Heart left ventricle (tissue), 13 donors: ENCODE measurements at regions not wholly inside any gene's neighbourhood (a gene's known extent, or its start where the extent isn't known, plus 50 kb on each side); places are given as distances from the start of the nearest gene placed in this dataset.

Source experiments
- CTCF ChIP-seq, 12 donors: fragments of 200-600 bp; sonication (generic) in 4 of 12; IDR thresholded peaks; one replicate each; pipeline versions ENCODE4 v1.5.0 to v1.8.0; 2018 to 2022; ENCODE audit warnings: antibody characterized with exemption in 12 of 12, mild to moderate bottlenecking in 5 of 12
- POLR2A ChIP-seq, 2 donors: fragments of 450-650 bp; IDR thresholded peaks; one replicate each; pipeline ENCODE4 v1.6.1; 2017; ENCODE audit warnings: antibody characterized with exemption in 2 of 2, mild to moderate bottlenecking in 2 of 2, moderate library complexity in 2 of 2
- donor health status: ischemic (EF 13 %, LVEDD 7.1; RV severe dilation, severe dysfunction).
- donor health status: DM: no; HTN: yes; CAD: no.
- donor health status: DM: no; HTN: no; CAD: no.
- donor health status: ischemic (EF 25% LVEDD 6.9; RV normal size, moderate dysfunction).
- donor health status: ischemic (EF 25% LVEDD 5.7; RV mildly dilated, moderate dysfunction).
- donor health status: ischemic (EF 35%, LVEDD 5.7; RV mildly dilated, moderate dysfunction).
- donor health status: nonischemic (EF 11% LVEDD 7.7; RV severe dilation, severe dysfunction).
- donor health status: DM: yes; HTN: yes; CAD: no.
- donor health status: PGD.
- donor health status: ischemic (EF 29% LVEDD 5.4; RV normal size, mild dysfunction).
- donor health status: nonischemic (EF 23%, LVEDD 6.1; RV moderate dilation, normal function).

DNA sequence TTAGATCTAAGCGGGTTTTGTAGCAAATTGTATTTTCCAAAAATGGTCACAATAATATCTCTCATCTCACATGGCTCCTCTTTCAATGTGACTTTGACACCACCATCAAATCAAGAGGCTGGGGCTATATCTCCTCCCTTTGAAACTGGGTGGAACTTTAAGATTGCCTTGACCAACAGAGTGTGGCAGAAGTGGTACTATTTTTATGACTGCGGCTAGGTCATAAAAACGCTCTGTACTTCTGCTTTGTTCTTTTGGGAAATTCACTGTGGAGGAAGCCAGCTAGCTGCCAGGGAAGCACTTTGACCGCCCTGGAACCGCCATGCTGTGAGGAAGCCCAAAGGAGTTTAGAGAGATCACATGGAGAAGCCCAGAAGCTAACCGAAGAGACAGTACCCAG is 50.7 kb upstream of the ACOT11 start:
- no peak for TF ChIP-seq CTCF (IDR thresholded peaks at IDR 0.05)
- TF ChIP-seq POLR2A (IDR thresholded peaks at IDR 0.05): no peak
